ENCODE measurements at regions not wholly inside any gene's neighbourhood (a gene's known extent, or its start where the extent isn't known, plus 50 kb on each side); places are given as distances from the start of the nearest gene placed in this dataset.

- H2AFZ ChIP-seq (ENCODE audit: low read length): no peak overlapping the region
- no peak for ATAC-seq
- H3K27me3 ChIP-seq (ENCODE audit: control insufficient read depth in 1 of 2, insufficient read depth in 2 of 2, low read length in 2 of 2): no peaks in the 10 kb centered on the region
- H3K36me3 ChIP-seq (replicated peaks in 1 of 2; ENCODE audit: control insufficient read depth in 1 of 2, insufficient read depth in 2 of 2, low read length in 2 of 2): no peaks in the 10 kb centered on the region
- TF ChIP-seq NCOA2 (CRISPR knock-in tag; IDR thresholded peaks at IDR 0.05): no peak
- TF ChIP-seq CAMTA2 (CRISPR knock-in tag; IDR thresholded peaks at IDR 0.05; ENCODE audit: borderline replicate concordance): no peak
- TF ChIP-seq ZNF776 (CRISPR knock-in tag; IDR thresholded peaks at IDR 0.05): no peak
- no peak for TF ChIP-seq TCF7 (IDR thresholded peaks at IDR 0.05; ENCODE audit: low read depth)
- TF ChIP-seq, protein P1, sequence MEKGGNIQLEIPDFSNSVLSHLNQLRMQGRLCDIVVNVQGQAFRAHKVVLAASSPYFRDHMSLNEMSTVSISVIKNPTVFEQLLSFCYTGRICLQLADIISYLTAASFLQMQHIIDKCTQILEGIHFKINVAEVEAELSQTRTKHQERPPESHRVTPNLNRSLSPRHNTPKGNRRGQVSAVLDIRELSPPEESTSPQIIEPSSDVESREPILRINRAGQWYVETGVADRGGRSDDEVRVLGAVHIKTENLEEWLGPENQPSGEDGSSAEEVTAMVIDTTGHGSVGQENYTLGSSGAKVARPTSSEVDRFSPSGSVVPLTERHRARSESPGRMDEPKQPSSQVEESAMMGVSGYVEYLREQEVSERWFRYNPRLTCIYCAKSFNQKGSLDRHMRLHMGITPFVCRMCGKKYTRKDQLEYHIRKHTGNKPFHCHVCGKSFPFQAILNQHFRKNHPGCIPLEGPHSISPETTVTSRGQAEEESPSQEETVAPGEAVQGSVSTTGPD (CRISPR knock-in tag; IDR thresholded peaks at IDR 0.05): no peak
- TF ChIP-seq, protein P2, sequence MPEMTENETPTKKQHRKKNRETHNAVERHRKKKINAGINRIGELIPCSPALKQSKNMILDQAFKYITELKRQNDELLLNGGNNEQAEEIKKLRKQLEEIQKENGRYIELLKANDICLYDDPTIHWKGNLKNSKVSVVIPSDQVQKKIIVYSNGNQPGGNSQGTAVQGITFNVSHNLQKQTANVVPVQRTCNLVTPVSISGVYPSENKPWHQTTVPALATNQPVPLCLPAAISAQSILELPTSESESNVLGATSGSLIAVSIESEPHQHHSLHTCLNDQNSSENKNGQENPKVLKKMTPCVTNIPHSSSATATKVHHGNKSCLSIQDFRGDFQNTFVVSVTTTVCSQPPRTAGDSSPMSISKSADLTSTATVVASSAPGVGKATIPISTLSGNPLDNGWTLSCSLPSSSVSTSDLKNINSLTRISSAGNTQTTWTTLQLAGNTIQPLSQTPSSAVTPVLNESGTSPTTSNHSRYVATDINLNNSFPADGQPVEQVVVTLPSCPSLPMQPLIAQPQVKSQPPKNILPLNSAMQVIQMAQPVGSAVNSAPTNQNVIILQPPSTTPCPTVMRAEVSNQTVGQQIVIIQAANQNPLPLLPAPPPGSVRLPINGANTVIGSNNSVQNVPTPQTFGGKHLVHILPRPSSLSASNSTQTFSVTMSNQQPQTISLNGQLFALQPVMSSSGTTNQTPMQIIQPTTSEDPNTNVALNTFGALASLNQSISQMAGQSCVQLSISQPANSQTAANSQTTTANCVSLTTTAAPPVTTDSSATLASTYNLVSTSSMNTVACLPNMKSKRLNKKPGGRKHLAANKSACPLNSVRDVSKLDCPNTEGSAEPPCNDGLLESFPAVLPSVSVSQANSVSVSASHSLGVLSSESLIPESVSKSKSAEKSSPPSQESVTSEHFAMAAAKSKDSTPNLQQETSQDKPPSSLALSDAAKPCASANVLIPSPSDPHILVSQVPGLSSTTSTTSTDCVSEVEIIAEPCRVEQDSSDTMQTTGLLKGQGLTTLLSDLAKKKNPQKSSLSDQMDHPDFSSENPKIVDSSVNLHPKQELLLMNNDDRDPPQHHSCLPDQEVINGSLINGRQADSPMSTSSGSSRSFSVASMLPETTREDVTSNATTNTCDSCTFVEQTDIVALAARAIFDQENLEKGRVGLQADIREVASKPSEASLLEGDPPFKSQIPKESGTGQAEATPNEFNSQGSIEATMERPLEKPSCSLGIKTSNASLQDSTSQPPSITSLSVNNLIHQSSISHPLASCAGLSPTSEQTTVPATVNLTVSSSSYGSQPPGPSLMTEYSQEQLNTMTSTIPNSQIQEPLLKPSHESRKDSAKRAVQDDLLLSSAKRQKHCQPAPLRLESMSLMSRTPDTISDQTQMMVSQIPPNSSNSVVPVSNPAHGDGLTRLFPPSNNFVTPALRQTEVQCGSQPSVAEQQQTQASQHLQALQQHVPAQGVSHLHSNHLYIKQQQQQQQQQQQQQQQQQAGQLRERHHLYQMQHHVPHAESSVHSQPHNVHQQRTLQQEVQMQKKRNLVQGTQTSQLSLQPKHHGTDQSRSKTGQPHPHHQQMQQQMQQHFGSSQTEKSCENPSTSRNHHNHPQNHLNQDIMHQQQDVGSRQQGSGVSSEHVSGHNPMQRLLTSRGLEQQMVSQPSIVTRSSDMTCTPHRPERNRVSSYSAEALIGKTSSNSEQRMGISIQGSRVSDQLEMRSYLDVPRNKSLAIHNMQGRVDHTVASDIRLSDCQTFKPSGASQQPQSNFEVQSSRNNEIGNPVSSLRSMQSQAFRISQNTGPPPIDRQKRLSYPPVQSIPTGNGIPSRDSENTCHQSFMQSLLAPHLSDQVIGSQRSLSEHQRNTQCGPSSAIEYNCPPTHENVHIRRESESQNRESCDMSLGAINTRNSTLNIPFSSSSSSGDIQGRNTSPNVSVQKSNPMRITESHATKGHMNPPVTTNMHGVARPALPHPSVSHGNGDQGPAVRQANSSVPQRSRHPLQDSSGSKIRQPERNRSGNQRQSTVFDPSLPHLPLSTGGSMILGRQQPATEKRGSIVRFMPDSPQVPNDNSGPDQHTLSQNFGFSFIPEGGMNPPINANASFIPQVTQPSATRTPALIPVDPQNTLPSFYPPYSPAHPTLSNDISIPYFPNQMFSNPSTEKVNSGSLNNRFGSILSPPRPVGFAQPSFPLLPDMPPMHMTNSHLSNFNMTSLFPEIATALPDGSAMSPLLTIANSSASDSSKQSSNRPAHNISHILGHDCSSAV (CRISPR knock-in tag; IDR thresholded peaks at IDR 0.05; ENCODE audit: borderline replicate concordance): no peak
- intact Hi-C loops (cut with micrococcal nuclease; ENCODE audit: unreplicated experiment): no loop called here
- POLR2A ChIA-PET: no interaction called here
- H3K9ac ChIP-seq (ENCODE audit: insufficient read depth, low read depth, low read length): no peak overlapping the region
- no peaks in the 10 kb centered on the region for H4K20me1 ChIP-seq (ENCODE audit: insufficient read depth, low read length)
- WGBS (ENCODE audit: low lambda C conversion rate): 37% methylated on average over 2 of the region's 2 CpGs
- in situ Hi-C loops (cut with HindIII; ENCODE audit: extremely low pct_ligation_motif_present, low pct_unique_long_range_greater_than_20kb): no loop called here
- no peak for FAIRE-seq
- no TSS peak for BruUV-seq (replicated peaks)
- no peak overlapping the region for H3K4me3 ChIP-seq (replicated peaks in 1 of 3; ENCODE audit: insufficient read depth in 1 of 3, low read depth in 2 of 3, low read length in 3 of 3)
- H3K4me1 ChIP-seq (ENCODE audit: insufficient read depth, low read length): no peaks in the 10 kb centered on the region
- no peak for DNase-seq (ENCODE audit: low spot score)
- no peak overlapping the region for H3K27ac ChIP-seq (ENCODE audit: extremely low read length, insufficient read depth, low read length)
- H3K9me3 ChIP-seq (ENCODE audit: low read length): no peaks in the 10 kb centered on the region
- CTCF ChIA-PET (ENCODE audit: low intra/inter-chr PET ratio, low total read pairs): no interaction called here
- no peak overlapping the region for H3K4me2 ChIP-seq (ENCODE audit: low read depth, low read length)
- no peaks in the 10 kb centered on the region for H3K79me2 ChIP-seq (ENCODE audit: insufficient read depth, low read length)
These were observed 610.3 kb downstream of the TLE1 start for GRCh38 chr9:81079055-81079454.
